ENCODE measurements at regions not wholly inside any gene's neighbourhood (a gene's known extent, or its start where the extent isn't known, plus 50 kb on each side); places are given as distances from the start of the nearest gene placed in this dataset.

GRCh38 chr3:3734881-3735280, 64.3 kb upstream of the LRRN1 start:
- no peak overlapping the region for H3K27ac ChIP-seq
- TF ChIP-seq CTCF (conservative IDR thresholded peaks at IDR 0.05) (no peak), ZFX (IDR thresholded peaks at IDR 0.05) (no peak)

GRCh38 chr3:3729261-3729660, 70.0 kb upstream of the LRRN1 start:
- H3K27ac ChIP-seq, result no peak overlapping the region
- TF ChIP-seq CTCF (conservative IDR thresholded peaks at IDR 0.05) (no peak), ZFX (IDR thresholded peaks at IDR 0.05) (no peak)

GRCh38 chr3:3726549-3726948, 72.7 kb upstream of the LRRN1 start:
- TF ChIP-seq ZFX (IDR thresholded peaks at IDR 0.05) (no peak), CTCF (conservative IDR thresholded peaks at IDR 0.05) (no peak)

GRCh38 chr3:3714572-3714971, 84.7 kb upstream of the LRRN1 start:
- no peak for TF ChIP-seq CTCF (conservative IDR thresholded peaks at IDR 0.05)
- no peak for TF ChIP-seq ZFX (IDR thresholded peaks at IDR 0.05)

More at GRCh38 chr3:3726549-3726948, 72.7 kb upstream of the LRRN1 start:
- no peak overlapping the region for H3K27ac ChIP-seq

GRCh38 chr3:3712971-3713370, 86.3 kb upstream of the LRRN1 start:
- no peak for TF ChIP-seq CTCF (conservative IDR thresholded peaks at IDR 0.05)
- TF ChIP-seq ZFX (IDR thresholded peaks at IDR 0.05), result no peak
- H3K27ac ChIP-seq, result no peak overlapping the region

More at GRCh38 chr3:3714572-3714971, 84.7 kb upstream of the LRRN1 start:
- no peak overlapping the region for H3K27ac ChIP-seq

- TF ChIP-seq ZFX (IDR thresholded peaks at IDR 0.05), result no peak
- TF ChIP-seq CTCF (conservative IDR thresholded peaks at IDR 0.05), result no peak
- H3K27ac ChIP-seq, result no peak overlapping the region
Measured at GRCh38 chr3:3708769-3709115, 90.5 kb upstream of the LRRN1 start.

- H3K27ac ChIP-seq, result no peak overlapping the region
- no peak for TF ChIP-seq ZFX (IDR thresholded peaks at IDR 0.05)
- TF ChIP-seq CTCF (conservative IDR thresholded peaks at IDR 0.05), result no peak
Measured at GRCh38 chr3:3707858-3708768, 91.1 kb upstream of the LRRN1 start.

All from C4-2B (cell line).